Glutamatergic neuron (in vitro differentiated cells): ENCODE measurements at regions not wholly inside any gene's neighbourhood (a gene's known extent, or its start where the extent isn't known, plus 50 kb on each side); places are given as distances from the start of the nearest gene placed in this dataset.

ENCODE experiments used
- DNase-seq: peaks from one replicate; pipeline ENCODE4 v3.0.0; 2022
- H3K27ac Mint-ChIP-seq: one replicate; pipeline ENCODE4 v1.8.0; 2020; ENCODE audit warnings: mild to moderate bottlenecking, mixed read lengths, inconsistent platforms; ENCODE audit not compliant: unreplicated experiment
- H3K27me3 Mint-ChIP-seq: one replicate; pipeline ENCODE4 v1.8.0; 2020; ENCODE audit warnings: mild to moderate bottlenecking, moderate library complexity, mixed read lengths, inconsistent platforms; ENCODE audit not compliant: unreplicated experiment
- H3K36me3 Mint-ChIP-seq: one replicate; pipeline ENCODE4 v1.8.0; 2020; ENCODE audit warnings: mild to moderate bottlenecking, mixed read lengths, inconsistent platforms; ENCODE audit not compliant: unreplicated experiment
- H3K4me1 Mint-ChIP-seq: one replicate; pipeline ENCODE4 v1.8.0; 2020; ENCODE audit warnings: mild to moderate bottlenecking, low read depth, mixed read lengths, inconsistent platforms; ENCODE audit not compliant: unreplicated experiment
- H3K4me3 Mint-ChIP-seq: one replicate; pipeline ENCODE4 v1.8.0; 2020; ENCODE audit warnings: mild to moderate bottlenecking, mixed read lengths, inconsistent platforms; ENCODE audit not compliant: unreplicated experiment
- H3K9me3 Mint-ChIP-seq: one replicate; pipeline ENCODE4 v1.8.0; 2020; ENCODE audit warnings: mild to moderate bottlenecking, moderate library complexity, mixed read lengths, inconsistent platforms; ENCODE audit not compliant: unreplicated experiment
- CTCF ChIP-seq: fragments of 200-600 bp; sonication (generic); IDR thresholded peaks from one replicate; pipeline ENCODE4 v1.5.0; 2021; ENCODE audit not compliant: partially characterized antibody, unreplicated experiment

GRCh38 chr13:65943708-65944107 is 1286.4 kb downstream of the PCDH9 start:
- H3K4me3 Mint-ChIP-seq, result no peak overlapping the region
- peaks cover 4% of the 10 kb centered on the region for H3K4me1 Mint-ChIP-seq
- no peak for DNase-seq
- TF ChIP-seq CTCF, result no peak
- no peaks in the 10 kb centered on the region for H3K36me3 Mint-ChIP-seq
- no peaks in the 10 kb centered on the region for H3K9me3 Mint-ChIP-seq
- no peak overlapping the region for H3K27ac Mint-ChIP-seq
- no peaks in the 10 kb centered on the region for H3K27me3 Mint-ChIP-seq

- DNase-seq, result no peak
- no peak overlapping the region for H3K27ac Mint-ChIP-seq
- peaks cover 4% of the 10 kb centered on the region for H3K4me1 Mint-ChIP-seq
- no peaks in the 10 kb centered on the region for H3K36me3 Mint-ChIP-seq
- no peaks in the 10 kb centered on the region for H3K27me3 Mint-ChIP-seq
- H3K4me3 Mint-ChIP-seq, result no peak overlapping the region
- no peak for TF ChIP-seq CTCF
- no peaks in the 10 kb centered on the region for H3K9me3 Mint-ChIP-seq
These were observed 1287.1 kb downstream of the PCDH9 start for GRCh38 chr13:65943024-65943423.

GRCh38 chr13:65940720-65941119 is 1289.4 kb downstream of the PCDH9 start:
- no peak for TF ChIP-seq CTCF
- H3K4me1 Mint-ChIP-seq, result peaks cover 4% of the 10 kb centered on the region
- no peak overlapping the region for H3K4me3 Mint-ChIP-seq
- H3K27me3 Mint-ChIP-seq, result no peaks in the 10 kb centered on the region
- H3K36me3 Mint-ChIP-seq, result no peaks in the 10 kb centered on the region
- H3K27ac Mint-ChIP-seq, result no peak overlapping the region
- no peak for DNase-seq
- H3K9me3 Mint-ChIP-seq, result no peaks in the 10 kb centered on the region

GRCh38 chr13:65937251-65937650 is 1292.9 kb downstream of the PCDH9 start:
- no peak for TF ChIP-seq CTCF
- no peaks in the 10 kb centered on the region for H3K27me3 Mint-ChIP-seq
- H3K27ac Mint-ChIP-seq, result no peak overlapping the region
- H3K4me3 Mint-ChIP-seq, result no peak overlapping the region
- H3K4me1 Mint-ChIP-seq, result peaks cover 4% of the 10 kb centered on the region
- DNase-seq, result no peak
- H3K9me3 Mint-ChIP-seq, result no peaks in the 10 kb centered on the region
- no peaks in the 10 kb centered on the region for H3K36me3 Mint-ChIP-seq

- Mint-ChIP-seq H3K4me3 (no peak overlapping the region), H3K4me1 (peaks cover 4% of the 10 kb centered on the region), H3K9me3 (no peaks in the 10 kb centered on the region), H3K27me3 (no peaks in the 10 kb centered on the region), H3K36me3 (no peaks in the 10 kb centered on the region), H3K27ac (no peak overlapping the region)
- no peak for TF ChIP-seq CTCF
- DNase-seq, result no peak
These were observed 1293.9 kb downstream of the PCDH9 start for GRCh38 chr13:65936249-65936648.
